ENCODE measurements at regions not wholly inside any gene's neighbourhood (a gene's known extent, or its start where the extent isn't known, plus 50 kb on each side); places are given as distances from the start of the nearest gene placed in this dataset.

- no peak overlapping the region for H3K4me3 ChIP-seq (ENCODE audit: low read depth, low read length, poor library complexity, severe bottlenecking)
- intact Hi-C loops (cut with micrococcal nuclease; ENCODE audit: unreplicated experiment) = no loop called here
- H3K4me1 ChIP-seq (ENCODE audit: insufficient read depth, low read length, poor library complexity, severe bottlenecking) = no peaks in the 10 kb centered on the region
- no peaks in the 10 kb centered on the region for H3K79me2 ChIP-seq (ENCODE audit: insufficient read depth, low read depth, low read length)
- H2AFZ ChIP-seq (ENCODE audit: low read length) = no peak overlapping the region
- H3K27ac ChIP-seq (ENCODE audit: low read depth, low read length, poor library complexity, severe bottlenecking) = no peak overlapping the region
- H3K36me3 ChIP-seq (ENCODE audit: insufficient read depth, low read length) = no peaks in the 10 kb centered on the region
- ChIA-PET POLR2A (interaction anchor here (0.6 to 1.6 kb wide), 2 partner anchors 27 to 135 kb away, joined by 4 to 5 read pairs; no protein-coding TSS in a partner anchor), CTCF (ENCODE audit: unreplicated experiment) (no interaction called here)
- no peak for TF ChIP-seq CTCF (conservative IDR thresholded peaks at IDR 0.05; ENCODE audit: low read length)
- TF ChIP-seq EZH2phosphoT487 (IDR thresholded peaks at IDR 0.05; ENCODE audit: borderline replicate concordance, low read depth, low read length) = no peak
- no peak overlapping the region for H3K4me2 ChIP-seq (ENCODE audit: low read length)
- no TSS peak for BruUV-seq (replicated peaks)
- no peak for DNase-seq (ENCODE audit: low spot score)
- H3K9me2 ChIP-seq (ENCODE audit: insufficient read depth, low read length) = no peaks in the 10 kb centered on the region
- no peaks in the 10 kb centered on the region for H3K9me3 ChIP-seq (ENCODE audit: low read length)
- H4K20me1 ChIP-seq (ENCODE audit: insufficient read depth, low read length) = no peaks in the 10 kb centered on the region
Observed at GRCh38 chr7:25396668-25397067, 168.4 kb upstream of the NPVF start.

DNA sequence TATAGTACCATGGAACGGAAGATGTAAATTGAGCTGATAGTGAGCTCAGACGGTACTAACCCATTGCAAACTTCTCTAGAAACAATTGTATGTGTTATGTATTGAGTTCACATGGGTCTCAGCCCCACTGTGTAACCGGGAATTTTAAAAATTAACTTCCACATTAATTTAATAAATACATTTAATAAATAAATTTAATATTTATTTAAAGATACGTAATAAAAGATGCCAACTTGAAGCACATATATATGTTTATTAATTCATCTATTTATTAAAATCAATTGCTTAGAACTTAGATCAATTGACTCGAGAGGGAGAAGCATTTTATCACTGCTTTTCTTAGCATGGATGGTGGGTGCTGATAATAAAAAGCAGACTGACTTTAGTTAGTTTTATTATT lies 170.1 kb upstream of the NPVF start:
- Histone ChIP-seq H3K4me3 (ENCODE audit: low read depth, low read length, poor library complexity, severe bottlenecking) (no peak overlapping the region), H3K9me3 (ENCODE audit: low read length) (no peaks in the 10 kb centered on the region), H3K79me2 (ENCODE audit: insufficient read depth, low read depth, low read length) (no peaks in the 10 kb centered on the region), H3K4me1 (ENCODE audit: insufficient read depth, low read length, poor library complexity, severe bottlenecking) (no peaks in the 10 kb centered on the region), H3K36me3 (ENCODE audit: insufficient read depth, low read length) (no peaks in the 10 kb centered on the region), H2AFZ (ENCODE audit: low read length) (no peak overlapping the region), H3K27ac (ENCODE audit: low read depth, low read length, poor library complexity, severe bottlenecking) (no peak overlapping the region), H3K9me2 (ENCODE audit: insufficient read depth, low read length) (no peaks in the 10 kb centered on the region), H4K20me1 (ENCODE audit: insufficient read depth, low read length) (no peaks in the 10 kb centered on the region), H3K4me2 (ENCODE audit: low read length) (no peak overlapping the region)
- ChIA-PET POLR2A (no interaction called here), CTCF (ENCODE audit: unreplicated experiment) (no interaction called here)
- DNase-seq (ENCODE audit: low spot score) = no peak
- BruUV-seq (replicated peaks) = no TSS peak
- TF ChIP-seq CTCF (conservative IDR thresholded peaks at IDR 0.05; ENCODE audit: low read length) = no peak
- no peak for TF ChIP-seq EZH2phosphoT487 (IDR thresholded peaks at IDR 0.05; ENCODE audit: borderline replicate concordance, low read depth, low read length)
- intact Hi-C loops (cut with micrococcal nuclease; ENCODE audit: unreplicated experiment) = no loop called here

- intact Hi-C loops (cut with micrococcal nuclease; ENCODE audit: unreplicated experiment) = no loop called here
Observed at GRCh38 chr7:25399000-25399750, 170.9 kb upstream of the NPVF start.

More at GRCh38 chr7:25399000-25399750, 170.9 kb upstream of the NPVF start:
- no peaks in the 10 kb centered on the region for H3K79me2 ChIP-seq (ENCODE audit: insufficient read depth, low read depth, low read length)
- no peak overlapping the region for H3K4me3 ChIP-seq (ENCODE audit: low read depth, low read length, poor library complexity, severe bottlenecking)
- H3K36me3 ChIP-seq (ENCODE audit: insufficient read depth, low read length) = no peaks in the 10 kb centered on the region
- no peak for DNase-seq (ENCODE audit: low spot score)
- H4K20me1 ChIP-seq (ENCODE audit: insufficient read depth, low read length) = no peaks in the 10 kb centered on the region
- no peak overlapping the region for H3K4me2 ChIP-seq (ENCODE audit: low read length)
- no peaks in the 10 kb centered on the region for H3K9me3 ChIP-seq (ENCODE audit: low read length)
- TF ChIP-seq CTCF (conservative IDR thresholded peaks at IDR 0.05; ENCODE audit: low read length) (no peak), EZH2phosphoT487 (IDR thresholded peaks at IDR 0.05; ENCODE audit: borderline replicate concordance, low read depth, low read length) (no peak)
- no peaks in the 10 kb centered on the region for H3K4me1 ChIP-seq (ENCODE audit: insufficient read depth, low read length, poor library complexity, severe bottlenecking)
- BruUV-seq (replicated peaks) = no TSS peak
- H3K9me2 ChIP-seq (ENCODE audit: insufficient read depth, low read length) = no peaks in the 10 kb centered on the region
- ChIA-PET CTCF (ENCODE audit: unreplicated experiment) (no interaction called here), POLR2A (interaction anchor here (0.6 to 0.7 kb wide), 2 partner anchors 18 to 187 kb away, joined by 3 to 4 read pairs; no protein-coding TSS in a partner anchor)
- no peak overlapping the region for H2AFZ ChIP-seq (ENCODE audit: low read length)
- H3K27ac ChIP-seq (ENCODE audit: low read depth, low read length, poor library complexity, severe bottlenecking) = no peak overlapping the region

All from OCI-LY7 (cell line).